Activated CD4-positive, alpha-beta T cell treated with anti-CD3 and anti-CD28 coated beads, Interleukin-2, amount 50 U/mL, for 16 hours (primary cell): ENCODE measurements at regions not wholly inside any gene's neighbourhood (a gene's known extent, or its start where the extent isn't known, plus 50 kb on each side); places are given as distances from the start of the nearest gene placed in this dataset.
"Not testable (repeated sequence)": the region's sequence is repeated elsewhere in the genome, so short reads cannot be mapped to it uniquely, and the experiment has no call there.

Experiments used
- DNase-seq: peaks from one replicate; pipeline ENCODE4 v3.0.0-alpha.2; 2020

DNA sequence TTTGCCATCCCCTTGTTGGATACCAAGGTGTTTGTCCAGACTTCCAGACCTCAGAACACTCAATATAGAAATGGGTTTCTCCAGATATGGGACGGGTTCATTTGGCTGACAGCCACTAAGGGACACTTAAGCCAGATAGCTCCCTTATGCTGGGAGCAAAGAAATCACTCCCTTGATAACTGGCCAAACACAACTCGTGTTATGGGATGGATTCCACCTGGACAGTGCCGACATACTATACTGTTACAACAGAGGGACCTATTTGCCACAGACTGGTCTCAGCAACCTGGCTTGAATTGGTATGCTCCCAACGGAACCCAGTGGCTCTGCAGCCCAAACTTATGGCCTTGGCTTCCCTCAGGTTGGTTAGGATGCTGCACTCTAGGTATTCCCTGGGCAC lies 114.0 kb upstream of the PLCL2 start:
- no peak for DNase-seq

DNA sequence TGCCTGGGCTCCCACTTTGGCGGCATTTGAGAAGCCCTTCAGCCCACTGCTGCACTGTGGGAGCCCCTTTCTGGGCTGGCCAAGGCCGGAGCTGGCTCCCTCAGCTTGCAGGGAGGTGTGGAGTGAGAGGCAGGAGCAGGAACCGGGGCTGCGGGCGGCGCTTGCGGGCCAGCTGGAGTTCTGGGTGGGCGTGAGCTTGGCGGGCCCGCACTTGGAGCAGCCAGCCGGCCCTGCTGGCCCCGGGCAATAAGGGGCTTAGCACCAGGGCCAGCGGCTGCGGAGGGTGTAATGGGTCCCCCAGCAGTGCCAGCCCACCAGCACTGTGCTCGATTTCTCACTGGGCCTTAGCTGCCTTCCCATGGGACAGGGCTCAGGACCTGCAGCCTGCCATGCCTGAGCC lies 111.2 kb upstream of the PLCL2 start:
- not testable (repeated sequence) for DNase-seq

DNA sequence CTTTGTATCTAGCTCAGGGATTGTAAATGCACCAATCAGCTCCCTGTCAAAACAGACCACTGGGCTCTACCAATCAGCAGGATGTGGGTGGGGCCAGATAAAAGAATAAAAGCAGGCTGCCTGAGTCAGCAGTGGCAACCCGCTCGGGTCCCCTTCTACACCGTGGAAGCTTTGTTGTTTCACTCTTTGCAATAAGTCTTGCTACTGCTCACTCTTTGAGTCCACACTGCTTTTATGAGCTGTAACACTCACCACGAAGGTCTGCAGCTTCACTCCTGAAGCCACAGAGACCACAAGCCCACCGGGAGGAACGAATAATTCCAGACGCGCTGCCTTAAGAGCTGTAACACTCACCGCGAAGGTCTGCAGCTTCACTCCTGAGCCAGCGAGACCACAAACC lies 110.2 kb upstream of the PLCL2 start:
- DNase-seq, result not testable (repeated sequence)

DNA sequence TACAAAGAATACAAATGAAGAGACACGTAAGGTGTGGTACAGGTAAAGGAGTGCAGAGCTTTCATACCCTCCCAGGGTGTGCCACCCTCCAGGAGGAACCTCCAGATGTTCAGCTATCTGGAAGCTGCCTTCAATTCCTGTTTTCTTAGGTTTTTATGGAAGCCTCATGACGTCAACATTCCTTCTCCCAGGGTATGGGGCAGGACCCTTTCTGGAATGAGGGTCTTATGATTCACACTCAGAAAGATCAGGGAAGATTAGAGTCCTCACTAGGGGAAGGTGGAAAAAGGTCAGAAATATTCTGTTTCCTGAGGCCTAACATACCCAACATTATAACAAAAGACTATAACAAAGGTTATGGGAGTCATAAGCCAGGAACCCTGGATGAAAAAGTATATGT lies 99.8 kb upstream of the PLCL2 start:
- no peak for DNase-seq

DNA sequence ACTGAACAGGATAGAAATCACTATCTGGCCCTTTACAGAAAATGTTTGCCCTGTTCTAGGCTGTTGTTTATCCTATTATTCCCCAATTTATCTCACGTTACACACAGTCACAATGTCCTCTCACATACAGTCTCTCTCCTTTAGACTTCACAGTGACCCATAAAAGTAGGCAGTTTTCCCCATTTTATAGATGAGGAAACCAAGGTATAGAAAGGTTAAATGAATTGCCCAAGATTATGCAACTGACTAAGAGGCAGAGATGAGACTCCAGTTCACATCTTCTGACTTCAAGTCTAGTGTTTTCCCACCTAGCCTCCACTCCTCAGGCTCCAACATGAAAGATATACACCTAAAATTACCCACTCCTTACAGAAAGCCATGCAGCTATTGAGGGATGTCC lies 99.3 kb upstream of the PLCL2 start:
- DNase-seq, result no peak

DNA sequence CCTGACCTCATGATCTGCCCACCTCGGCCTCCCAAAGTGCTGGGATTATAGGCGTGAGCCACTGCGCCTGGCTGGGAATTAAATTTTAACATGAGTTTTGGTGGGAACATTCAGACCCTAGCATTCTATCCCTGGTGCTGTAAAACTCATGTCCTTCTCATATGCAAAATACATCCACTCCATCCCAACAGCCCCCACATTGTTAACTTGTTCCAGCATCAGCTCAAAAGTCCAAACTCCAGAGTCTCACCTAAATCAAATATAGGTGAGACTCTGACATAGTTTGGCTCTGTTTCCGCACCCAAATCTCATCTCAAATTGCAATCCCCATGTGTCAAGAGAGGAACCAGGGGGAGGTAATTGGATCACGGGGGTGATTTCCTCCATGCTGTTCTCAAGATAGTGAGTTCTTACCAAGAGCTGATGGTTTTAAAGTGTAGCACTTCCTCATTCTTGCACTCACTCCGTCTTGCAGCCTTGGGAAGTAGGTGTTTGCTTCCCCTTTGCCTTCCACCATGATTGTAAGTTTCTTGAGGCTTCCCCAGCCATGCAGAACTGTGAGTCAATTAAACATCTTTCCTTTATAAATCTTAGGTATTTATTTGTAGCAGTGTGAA lies 96.2 kb upstream of the PLCL2 start:
- no peak for DNase-seq

DNA sequence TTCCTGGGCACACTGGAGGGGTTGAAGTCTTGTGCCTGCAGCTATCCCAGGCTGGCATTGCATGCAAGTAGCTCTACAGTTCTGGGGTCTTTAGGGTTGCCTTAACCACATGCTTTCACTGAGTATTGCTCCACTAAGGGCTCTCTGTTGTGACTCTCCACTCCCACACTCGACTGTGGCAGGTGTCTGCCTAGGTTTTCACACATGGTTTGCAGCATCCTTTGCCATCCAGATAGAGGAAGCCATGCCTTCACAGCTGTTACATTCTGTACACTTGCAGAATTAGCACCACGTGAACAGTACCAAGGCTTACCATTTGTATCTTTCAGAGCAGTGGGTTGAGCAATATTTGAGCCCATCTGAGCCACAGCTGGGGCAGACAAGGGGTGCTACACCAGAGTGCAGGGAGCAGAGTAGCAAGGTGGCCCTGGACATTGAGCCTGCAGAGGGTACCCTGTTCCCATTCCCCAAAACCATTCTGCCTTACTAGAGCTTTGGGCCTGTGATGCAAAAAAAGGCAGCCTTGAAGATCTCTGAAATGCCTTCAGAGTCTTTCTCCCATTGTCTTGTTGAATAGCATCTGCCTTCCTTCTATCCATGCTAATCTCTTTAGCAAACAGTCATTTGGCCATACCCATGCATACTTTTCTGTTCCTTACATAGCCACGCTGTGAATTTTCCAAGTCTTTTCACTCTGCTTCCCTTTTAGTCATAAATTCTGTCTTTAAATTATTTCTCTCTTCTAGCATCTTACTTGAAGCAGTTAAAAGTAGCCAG lies 95.2 kb upstream of the PLCL2 start:
- DNase-seq, result no peak

DNA sequence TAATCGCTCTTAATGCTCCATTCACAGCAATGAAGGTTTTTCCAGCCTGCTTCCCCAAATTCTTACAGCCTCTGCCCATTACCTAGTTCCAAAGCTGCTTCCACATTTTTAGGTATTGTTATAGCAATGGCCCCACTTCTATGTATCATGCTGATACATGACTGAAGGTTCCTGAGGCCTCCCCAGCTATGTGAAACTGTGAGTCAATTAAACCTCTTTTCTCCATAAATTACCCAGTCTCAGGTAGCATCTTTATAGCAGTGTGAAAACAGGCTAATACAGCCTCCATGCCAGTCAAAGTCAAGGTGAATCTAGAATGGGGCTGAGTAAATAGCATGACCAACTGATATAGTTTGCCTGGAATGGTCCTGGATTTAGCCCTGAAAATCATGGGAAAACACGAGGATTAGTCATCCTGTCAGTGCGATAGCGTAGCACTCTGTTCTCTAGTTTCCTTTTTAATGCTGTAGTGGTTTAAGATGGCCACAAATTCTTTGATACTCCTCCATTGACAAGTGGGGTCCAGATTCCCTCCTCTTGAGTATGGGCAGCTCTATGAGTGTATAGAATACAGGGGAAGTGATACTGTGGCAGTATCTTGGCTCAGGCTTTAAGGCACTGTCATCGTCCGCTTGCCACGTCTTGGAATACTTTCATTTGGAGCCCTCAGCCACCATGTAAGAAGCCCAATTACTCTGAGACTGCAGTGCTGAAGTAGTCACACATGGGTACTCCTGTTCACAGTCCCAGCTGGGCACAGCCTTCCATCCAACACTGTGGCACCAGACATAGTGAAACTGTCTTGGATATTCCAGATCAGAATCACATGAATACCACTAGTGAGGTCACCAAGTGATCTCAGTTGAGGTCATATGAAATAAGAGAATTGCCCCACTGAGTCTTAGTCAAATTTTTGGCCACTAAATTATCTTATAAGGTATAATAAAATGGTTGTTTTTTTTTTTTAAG lies 94.0 kb upstream of the PLCL2 start:
- no peak for DNase-seq

DNA sequence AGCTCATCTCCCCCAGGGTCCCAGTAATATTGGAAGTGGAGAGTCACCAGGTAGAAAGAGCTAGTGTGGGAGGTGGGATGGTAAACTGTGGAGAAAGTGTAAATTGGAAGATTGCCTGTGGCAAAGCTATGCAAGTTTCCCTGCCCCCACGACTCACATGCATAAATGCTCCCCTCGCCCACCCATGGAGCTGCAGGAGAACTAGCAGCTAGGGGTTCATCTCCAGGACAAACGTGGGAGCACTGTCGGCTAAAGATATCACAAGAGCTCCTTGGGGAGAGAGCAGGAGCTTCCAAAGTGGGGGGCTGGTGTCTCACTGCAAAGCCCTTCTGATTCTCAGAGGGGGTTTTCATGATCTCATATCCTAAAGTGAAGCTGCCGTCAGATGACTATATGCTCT lies 91.4 kb upstream of the PLCL2 start:
- DNase-seq, result no peak

DNA sequence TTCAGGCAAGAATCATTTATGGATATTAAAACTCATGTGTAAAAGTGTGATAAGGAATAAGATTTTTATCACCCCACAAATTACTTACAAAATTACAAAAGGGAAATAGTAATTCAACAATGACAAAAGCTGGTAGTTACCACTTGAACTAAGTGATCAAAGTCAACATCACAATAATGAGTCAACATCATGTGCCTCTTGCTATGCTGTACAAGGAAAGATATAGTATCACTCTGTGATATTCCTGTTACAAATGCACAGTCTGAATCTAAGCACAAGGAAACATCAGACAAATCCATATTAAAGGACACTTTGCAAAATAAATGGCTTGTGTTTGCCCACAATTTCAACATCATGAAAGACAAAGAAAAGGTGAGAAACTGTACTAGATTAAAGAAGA lies 90.5 kb upstream of the PLCL2 start:
- no peak for DNase-seq

DNA sequence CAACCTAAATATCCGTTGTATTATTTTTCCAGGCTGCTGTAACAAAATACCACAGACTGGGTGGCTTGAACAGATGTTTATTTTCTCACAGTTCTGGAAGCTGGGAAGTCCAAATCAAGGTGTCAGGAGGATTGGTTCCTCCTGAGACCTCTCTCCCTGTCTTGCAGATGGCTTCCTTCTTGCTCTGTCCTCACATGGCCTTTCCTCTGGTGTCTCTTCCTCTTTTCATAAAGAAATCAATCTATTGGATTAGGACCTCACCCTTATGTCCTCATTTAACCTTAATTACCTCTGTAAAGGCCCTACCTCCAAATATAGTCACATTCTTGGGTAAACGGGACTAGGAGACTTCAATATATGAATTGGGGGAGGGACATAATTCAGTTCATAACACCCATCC lies 89.2 kb upstream of the PLCL2 start:
- DNase-seq, result no peak

DNA sequence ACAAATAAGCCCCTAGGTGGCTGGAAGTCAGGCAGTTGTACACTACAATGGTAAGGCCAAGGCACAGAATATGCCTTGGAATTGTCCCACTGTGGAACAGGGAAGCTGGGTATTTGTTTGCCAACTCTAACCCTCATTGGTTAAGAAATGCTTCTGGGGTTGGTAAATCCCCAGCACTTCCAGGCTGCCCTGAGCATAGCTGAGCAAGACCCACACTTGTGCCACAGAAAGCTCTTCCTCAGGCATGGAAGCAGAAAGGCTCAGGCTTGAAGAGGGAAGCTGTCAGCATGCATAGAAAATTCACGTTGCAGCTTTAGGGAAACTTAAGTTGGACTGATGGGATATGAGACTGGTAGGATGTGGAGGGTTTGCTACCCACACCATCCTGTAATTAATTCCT lies 86.9 kb upstream of the PLCL2 start:
- DNase-seq, result no peak

DNA sequence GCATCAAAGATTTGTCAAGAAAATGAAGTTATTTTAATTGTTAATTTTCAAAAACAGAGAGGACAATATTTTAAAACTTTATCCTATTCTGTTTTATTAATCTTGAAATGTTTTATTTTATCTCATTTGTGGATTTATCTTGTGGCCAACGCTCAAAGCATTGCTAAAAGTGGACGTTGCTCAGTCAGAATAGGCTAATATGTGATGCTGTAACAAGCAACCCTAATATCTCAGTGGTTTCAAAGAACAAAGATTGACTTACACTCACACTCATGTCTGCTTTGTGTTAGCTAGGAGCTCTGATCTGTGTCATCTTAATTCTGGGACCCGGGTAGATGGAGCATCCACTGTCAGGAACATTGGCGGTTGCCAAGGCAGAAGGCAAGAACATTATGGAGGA lies 86.0 kb upstream of the PLCL2 start:
- DNase-seq, result no peak

DNA sequence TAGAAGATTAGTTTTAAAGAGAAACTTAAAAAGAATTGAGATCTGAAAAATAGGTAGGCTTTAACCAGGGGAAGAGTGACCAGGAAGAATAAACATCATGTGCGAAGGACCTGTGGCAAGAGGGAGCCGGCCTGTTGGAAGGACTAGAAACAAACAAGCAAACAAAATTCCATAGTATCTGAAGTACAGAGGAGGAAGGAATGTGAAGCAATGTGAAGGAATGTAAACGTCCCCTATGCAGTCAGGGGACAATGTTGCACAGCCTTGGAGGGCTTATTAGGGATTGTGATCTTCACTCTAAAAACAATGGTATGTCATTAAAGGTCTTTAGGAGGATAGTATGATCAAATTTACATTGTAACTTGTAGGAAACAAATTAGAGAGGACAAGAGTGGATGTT lies 84.4 kb upstream of the PLCL2 start:
- DNase-seq, result no peak

DNA sequence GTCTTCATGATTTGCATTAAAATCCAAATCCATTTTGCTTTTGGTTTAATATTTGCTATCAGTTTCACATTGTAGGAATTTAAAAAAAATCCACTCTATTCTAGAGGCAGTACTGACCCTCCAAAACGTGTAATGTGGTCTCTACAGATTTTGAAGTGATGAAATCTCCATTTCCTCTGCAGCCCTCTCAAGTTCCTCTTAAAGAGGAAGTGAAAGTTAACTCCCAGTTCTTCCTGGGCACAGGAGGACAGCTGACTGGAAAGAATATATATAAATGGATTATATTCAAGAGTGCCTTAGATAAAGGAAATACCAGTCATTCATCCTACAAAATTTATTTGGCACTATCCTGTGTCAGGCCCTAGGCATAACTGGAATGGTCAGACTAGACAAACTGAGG lies 83.5 kb upstream of the PLCL2 start:
- no peak for DNase-seq

DNA sequence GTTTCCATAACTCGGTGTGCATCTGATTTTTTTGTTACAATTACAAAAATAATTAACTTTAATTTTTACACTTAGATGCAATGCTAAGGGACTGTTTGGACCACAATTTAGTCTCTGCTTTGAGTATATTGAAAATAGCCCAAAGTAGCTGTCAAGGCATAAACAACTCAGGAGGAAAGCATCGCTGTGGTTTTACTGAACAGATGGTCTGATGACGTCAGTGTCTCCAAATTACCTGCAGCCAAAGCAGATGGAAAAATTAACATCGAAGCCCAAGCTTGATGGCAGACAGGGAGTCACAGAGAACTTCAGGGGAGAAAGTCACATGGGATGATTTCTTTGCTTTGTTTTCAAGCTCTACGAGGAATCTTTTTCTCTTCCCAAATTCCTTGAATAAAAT lies 83.1 kb upstream of the PLCL2 start:
- no peak for DNase-seq

DNA sequence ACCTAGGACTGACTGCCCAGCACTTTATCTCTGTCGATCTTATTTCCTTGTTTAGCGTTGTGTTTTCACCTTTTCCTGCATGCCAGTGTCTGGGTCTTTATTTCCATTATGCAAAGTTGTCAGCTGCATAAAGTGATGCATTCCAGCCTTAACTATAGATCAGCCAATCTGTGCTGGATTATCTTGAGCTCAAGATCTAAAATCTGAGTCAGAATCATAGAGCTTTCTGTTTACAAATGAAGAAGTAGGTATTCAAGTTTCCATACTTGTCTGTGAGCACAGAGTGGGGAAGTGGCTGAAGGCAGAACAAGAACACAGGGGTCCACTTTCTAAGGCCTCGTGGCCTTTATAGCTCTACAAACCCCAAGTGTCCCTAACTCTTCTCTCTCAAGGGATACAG lies 82.4 kb upstream of the PLCL2 start:
- DNase-seq, result no peak

DNA sequence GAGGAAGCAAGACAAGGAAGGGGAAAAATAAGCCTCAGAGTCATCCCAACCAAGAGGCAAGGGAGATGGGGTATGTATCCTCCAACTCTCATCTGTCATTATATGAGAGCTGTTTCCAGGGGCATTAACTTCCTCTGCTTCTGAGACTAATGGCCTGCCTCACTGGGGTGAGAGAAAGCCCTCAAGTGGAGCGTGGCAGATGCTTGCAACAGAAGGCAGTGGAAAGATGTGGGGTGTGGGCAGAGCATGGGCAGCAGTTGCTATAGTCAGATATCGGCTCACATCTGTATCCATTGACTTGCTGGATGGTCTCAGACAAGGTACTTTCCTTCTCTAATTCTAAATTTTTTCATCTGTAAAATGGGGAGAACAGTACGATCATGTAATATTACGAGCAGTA lies 81.7 kb upstream of the PLCL2 start:
- no peak for DNase-seq

DNA sequence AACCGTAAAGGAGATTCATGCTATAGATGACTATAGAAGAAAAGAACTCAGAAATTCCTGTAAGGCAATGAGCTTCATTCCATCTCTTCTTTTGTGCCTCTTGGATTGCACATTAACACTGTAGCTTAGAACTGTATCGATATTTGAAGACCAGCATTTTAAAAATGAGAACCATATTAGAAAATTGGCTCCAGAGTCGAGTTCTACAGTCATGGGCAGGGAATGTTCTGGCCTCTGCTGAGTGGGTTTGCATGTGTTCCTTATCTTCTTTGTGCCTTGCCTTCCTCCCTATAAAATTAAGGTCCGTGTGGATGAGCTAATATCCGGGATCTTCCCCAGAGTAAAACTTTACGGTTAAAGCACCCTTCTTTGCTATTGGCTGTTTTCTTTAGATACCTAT lies 77.4 kb upstream of the PLCL2 start:
- DNase-seq, result no peak

DNA sequence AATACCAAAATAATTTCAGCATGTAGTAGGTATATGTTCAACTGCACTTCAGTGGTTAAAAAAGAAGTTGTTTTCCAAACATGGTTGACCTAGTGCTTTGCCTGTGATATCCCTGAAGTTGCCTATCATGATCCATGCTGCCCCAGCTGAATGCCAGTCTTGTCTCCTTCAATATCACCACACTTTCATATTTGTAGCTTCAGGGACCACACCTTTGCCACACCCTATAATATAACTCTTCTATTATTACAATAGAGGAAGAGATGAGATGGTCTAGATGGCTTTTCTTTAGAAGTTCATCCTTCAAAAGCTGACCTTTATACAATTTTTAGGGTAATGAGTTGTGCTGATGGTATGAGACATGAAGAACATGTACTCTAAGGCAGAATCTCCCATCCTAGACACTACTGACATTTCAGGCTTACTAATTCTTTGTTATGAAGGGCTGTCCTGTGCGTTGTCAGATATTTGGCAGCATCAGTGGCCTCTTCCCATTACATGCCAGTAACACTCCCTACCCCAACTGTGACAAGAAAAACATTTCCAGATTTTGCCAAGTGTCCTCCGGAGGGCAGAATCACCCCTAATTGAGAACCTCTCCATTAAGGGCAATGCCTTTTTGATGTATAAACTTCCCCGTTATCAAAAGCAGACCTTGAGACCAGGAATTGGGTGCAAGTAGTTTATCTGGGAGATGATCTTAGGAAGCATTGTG lies 76.2 kb upstream of the PLCL2 start:
- DNase-seq, result no peak

DNA sequence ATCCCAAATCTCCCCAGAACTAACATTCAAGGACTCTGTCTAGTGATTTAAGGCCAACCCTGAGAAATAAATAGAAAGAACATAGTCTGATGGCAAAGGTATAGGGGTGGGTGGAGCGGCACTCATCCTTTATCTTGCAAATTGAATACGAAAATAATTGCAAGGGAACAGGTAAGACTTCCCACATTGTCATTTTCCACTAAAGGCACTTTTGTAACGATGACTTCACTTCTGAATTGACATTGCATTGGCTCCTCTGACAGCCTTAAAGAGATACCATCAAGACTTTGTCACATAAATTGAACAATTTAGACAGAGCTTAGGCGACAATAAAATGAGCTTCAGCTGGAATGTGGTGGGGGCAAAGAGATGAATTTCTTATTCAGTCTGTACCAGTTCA lies 75.3 kb upstream of the PLCL2 start:
- DNase-seq, result no peak

DNA sequence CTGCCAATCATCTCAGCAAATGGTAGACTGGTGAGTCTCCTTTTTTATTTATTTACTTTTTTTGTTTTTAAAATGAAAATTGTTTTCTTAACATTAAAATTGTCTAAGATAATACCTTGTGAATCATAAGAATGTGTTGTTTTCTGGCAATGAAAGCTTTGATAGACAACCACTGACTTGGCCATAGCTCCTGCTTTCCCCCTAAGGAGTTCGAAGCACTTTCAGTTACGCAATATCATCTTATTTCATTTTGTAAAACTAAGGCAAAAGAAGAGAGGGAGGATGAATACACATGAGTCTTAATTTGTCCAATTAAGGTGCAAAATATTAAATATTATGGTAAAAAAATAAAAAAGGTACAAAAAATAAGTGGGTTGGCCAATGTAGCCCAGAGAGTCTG lies 74.8 kb upstream of the PLCL2 start:
- no peak for DNase-seq
